H1 (cell line): ENCODE measurements at regions not wholly inside any gene's neighbourhood (a gene's known extent, or its start where the extent isn't known, plus 50 kb on each side); places are given as distances from the start of the nearest gene placed in this dataset.

Source experiments
- CHD1 ChIP-seq: IDR thresholded peaks from 2 replicates; pipeline ENCODE4 v1.6.1; 2012; ENCODE audit warnings: low read depth, low read length, improper control_type of control experiment
- EP300 ChIP-seq, 2 experiments: IDR thresholded peaks; 1 replicate in 1 of 2; 2 replicates in 1 of 2; pipeline ENCODE4 v1.6.1; 2011 to 2012; ENCODE audit warnings: low read depth in 2 of 2, low read length in 2 of 2, mild to moderate bottlenecking in 2 of 2, borderline replicate concordance in 1 of 2, inconsistent platforms in 1 of 2, moderate library complexity in 1 of 2
- GABPA ChIP-seq: IDR thresholded peaks from 2 replicates; pipeline ENCODE4 v1.6.1; 2011; ENCODE audit warnings: mild to moderate bottlenecking, low read length, moderate library complexity, borderline replicate concordance; ENCODE audit not compliant: insufficient read depth
- SP1 ChIP-seq: IDR thresholded peaks from 2 replicates; pipeline ENCODE4 v1.6.1; 2011; ENCODE audit warnings: low read depth, low read length
- TF ChIP-seq, protein P1 (sequence below): fragments of 300-600 bp; sonication (generic); IDR thresholded peaks from 2 replicates; pipeline ENCODE4 v1.7.1; 2012; ENCODE audit warnings: low read length, moderate library complexity, mild to moderate bottlenecking, inconsistent platforms; ENCODE audit not compliant: insufficient replicate concordance

GRCh38 chr5:144033486-144033885 is 137.0 kb downstream of the YIPF5 start (continued):
- TF ChIP-seq, protein P1, sequence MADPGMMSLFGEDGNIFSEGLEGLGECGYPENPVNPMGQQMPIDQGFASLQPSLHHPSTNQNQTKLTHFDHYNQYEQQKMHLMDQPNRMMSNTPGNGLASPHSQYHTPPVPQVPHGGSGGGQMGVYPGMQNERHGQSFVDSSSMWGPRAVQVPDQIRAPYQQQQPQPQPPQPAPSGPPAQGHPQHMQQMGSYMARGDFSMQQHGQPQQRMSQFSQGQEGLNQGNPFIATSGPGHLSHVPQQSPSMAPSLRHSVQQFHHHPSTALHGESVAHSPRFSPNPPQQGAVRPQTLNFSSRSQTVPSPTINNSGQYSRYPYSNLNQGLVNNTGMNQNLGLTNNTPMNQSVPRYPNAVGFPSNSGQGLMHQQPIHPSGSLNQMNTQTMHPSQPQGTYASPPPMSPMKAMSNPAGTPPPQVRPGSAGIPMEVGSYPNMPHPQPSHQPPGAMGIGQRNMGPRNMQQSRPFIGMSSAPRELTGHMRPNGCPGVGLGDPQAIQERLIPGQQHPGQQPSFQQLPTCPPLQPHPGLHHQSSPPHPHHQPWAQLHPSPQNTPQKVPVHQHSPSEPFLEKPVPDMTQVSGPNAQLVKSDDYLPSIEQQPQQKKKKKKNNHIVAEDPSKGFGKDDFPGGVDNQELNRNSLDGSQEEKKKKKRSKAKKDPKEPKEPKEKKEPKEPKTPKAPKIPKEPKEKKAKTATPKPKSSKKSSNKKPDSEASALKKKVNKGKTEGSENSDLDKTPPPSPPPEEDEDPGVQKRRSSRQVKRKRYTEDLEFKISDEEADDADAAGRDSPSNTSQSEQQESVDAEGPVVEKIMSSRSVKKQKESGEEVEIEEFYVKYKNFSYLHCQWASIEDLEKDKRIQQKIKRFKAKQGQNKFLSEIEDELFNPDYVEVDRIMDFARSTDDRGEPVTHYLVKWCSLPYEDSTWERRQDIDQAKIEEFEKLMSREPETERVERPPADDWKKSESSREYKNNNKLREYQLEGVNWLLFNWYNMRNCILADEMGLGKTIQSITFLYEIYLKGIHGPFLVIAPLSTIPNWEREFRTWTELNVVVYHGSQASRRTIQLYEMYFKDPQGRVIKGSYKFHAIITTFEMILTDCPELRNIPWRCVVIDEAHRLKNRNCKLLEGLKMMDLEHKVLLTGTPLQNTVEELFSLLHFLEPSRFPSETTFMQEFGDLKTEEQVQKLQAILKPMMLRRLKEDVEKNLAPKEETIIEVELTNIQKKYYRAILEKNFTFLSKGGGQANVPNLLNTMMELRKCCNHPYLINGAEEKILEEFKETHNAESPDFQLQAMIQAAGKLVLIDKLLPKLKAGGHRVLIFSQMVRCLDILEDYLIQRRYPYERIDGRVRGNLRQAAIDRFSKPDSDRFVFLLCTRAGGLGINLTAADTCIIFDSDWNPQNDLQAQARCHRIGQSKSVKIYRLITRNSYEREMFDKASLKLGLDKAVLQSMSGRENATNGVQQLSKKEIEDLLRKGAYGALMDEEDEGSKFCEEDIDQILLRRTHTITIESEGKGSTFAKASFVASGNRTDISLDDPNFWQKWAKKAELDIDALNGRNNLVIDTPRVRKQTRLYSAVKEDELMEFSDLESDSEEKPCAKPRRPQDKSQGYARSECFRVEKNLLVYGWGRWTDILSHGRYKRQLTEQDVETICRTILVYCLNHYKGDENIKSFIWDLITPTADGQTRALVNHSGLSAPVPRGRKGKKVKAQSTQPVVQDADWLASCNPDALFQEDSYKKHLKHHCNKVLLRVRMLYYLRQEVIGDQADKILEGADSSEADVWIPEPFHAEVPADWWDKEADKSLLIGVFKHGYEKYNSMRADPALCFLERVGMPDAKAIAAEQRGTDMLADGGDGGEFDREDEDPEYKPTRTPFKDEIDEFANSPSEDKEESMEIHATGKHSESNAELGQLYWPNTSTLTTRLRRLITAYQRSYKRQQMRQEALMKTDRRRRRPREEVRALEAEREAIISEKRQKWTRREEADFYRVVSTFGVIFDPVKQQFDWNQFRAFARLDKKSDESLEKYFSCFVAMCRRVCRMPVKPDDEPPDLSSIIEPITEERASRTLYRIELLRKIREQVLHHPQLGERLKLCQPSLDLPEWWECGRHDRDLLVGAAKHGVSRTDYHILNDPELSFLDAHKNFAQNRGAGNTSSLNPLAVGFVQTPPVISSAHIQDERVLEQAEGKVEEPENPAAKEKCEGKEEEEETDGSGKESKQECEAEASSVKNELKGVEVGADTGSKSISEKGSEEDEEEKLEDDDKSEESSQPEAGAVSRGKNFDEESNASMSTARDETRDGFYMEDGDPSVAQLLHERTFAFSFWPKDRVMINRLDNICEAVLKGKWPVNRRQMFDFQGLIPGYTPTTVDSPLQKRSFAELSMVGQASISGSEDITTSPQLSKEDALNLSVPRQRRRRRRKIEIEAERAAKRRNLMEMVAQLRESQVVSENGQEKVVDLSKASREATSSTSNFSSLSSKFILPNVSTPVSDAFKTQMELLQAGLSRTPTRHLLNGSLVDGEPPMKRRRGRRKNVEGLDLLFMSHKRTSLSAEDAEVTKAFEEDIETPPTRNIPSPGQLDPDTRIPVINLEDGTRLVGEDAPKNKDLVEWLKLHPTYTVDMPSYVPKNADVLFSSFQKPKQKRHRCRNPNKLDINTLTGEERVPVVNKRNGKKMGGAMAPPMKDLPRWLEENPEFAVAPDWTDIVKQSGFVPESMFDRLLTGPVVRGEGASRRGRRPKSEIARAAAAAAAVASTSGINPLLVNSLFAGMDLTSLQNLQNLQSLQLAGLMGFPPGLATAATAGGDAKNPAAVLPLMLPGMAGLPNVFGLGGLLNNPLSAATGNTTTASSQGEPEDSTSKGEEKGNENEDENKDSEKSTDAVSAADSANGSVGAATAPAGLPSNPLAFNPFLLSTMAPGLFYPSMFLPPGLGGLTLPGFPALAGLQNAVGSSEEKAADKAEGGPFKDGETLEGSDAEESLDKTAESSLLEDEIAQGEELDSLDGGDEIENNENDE = no peak
- TF ChIP-seq EP300 (IDR thresholded peaks at IDR 0.05; ENCODE audit: borderline replicate concordance in 1 of 2, low read depth in 2 of 2, low read length in 2 of 2) (no peak), CHD1 (no peak), GABPA (no peak), SP1 (no peak)
